Right atrium auricular region (tissue), 2 donors: ENCODE measurements at regions not wholly inside any gene's neighbourhood (a gene's known extent, or its start where the extent isn't known, plus 50 kb on each side); places are given as distances from the start of the nearest gene placed in this dataset.
A peak's percentile ranks its signal among the peaks of the same experiment; 100 is the strongest.

Source experiments
- DNase-seq: peaks from one replicate; pipeline ENCODE4 v3.0.0-alpha.2; 2019; ENCODE audit warnings: low spot score
- H3K27ac ChIP-seq, 2 donors: fragments of 200-600 bp; sonication (generic); 1 replicate in 1 of 2; 2 replicates in 1 of 2; pipeline ENCODE4 v1.5.1; 2016 to 2019
- H3K27me3 ChIP-seq, 2 donors: fragments of 200-600 bp; sonication (generic); one replicate each; pipeline versions ENCODE4 v1.5.1 to v1.6.0; 2017 to 2019
- H3K36me3 ChIP-seq: fragments of 200-600 bp; sonication (generic); one replicate; pipeline ENCODE4 v1.5.1; 2016
- H3K4me1 ChIP-seq, 2 donors: fragments of 200-600 bp; sonication (generic); one replicate each; pipeline versions ENCODE4 v1.5.1 to v1.6.0; 2017 to 2019
- H3K4me3 ChIP-seq, 2 donors: fragments of 200-600 bp; sonication (generic); 1 replicate in 1 of 2; 2 replicates in 1 of 2; pipeline ENCODE4 v1.5.1; 2017 to 2019; ENCODE audit warnings: mild to moderate bottlenecking in 1 of 2, moderate library complexity in 1 of 2
- H3K9me3 ChIP-seq, 2 donors: fragments of 200-600 bp; sonication (generic); one replicate each; pipeline ENCODE4 v1.5.1; 2019
- TF ChIP-seq, protein P1 (sequence below), 2 donors: fragments of 200-600 bp; sonication (generic); IDR thresholded peaks; one replicate each; pipeline ENCODE4 v1.5.1; 2019; ENCODE audit warnings: antibody characterized with exemption in 2 of 2

DNA sequence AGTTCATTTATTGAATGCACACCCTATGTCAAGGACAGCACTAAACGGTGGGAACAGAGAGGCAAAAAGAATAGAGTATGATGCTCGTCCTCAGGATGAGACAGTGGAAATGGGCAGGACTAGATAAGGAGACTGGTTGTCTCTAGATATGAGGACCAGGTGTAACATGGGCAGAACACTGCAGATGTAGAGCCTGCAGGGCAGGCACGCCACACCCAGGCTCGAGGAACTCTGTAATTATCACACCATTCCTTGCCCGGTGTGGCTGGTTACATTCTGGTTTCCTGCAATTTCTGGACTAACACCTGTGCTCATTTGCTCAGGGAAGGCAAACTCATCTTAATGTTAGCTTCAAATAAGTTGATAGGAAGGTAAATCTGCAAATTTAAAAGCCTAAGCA lies 334.4 kb downstream of the DHX15 start:
- Histone ChIP-seq H3K36me3 (no peaks in the 10 kb centered on the region), H3K4me1 (peaks cover 0 to 36% of the 10 kb centered on the region in 2 donors), H3K27ac (peak overlapping the region; percentile 84 to 87), H3K27me3 (no peaks in the 10 kb centered on the region), H3K9me3 (no peaks in the 10 kb centered on the region), H3K4me3 (no peak overlapping the region)
- DNase-seq: no peak
- TF ChIP-seq, protein P1, sequence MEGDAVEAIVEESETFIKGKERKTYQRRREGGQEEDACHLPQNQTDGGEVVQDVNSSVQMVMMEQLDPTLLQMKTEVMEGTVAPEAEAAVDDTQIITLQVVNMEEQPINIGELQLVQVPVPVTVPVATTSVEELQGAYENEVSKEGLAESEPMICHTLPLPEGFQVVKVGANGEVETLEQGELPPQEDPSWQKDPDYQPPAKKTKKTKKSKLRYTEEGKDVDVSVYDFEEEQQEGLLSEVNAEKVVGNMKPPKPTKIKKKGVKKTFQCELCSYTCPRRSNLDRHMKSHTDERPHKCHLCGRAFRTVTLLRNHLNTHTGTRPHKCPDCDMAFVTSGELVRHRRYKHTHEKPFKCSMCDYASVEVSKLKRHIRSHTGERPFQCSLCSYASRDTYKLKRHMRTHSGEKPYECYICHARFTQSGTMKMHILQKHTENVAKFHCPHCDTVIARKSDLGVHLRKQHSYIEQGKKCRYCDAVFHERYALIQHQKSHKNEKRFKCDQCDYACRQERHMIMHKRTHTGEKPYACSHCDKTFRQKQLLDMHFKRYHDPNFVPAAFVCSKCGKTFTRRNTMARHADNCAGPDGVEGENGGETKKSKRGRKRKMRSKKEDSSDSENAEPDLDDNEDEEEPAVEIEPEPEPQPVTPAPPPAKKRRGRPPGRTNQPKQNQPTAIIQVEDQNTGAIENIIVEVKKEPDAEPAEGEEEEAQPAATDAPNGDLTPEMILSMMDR (IDR thresholded peaks at IDR 0.05): no peak

DNA sequence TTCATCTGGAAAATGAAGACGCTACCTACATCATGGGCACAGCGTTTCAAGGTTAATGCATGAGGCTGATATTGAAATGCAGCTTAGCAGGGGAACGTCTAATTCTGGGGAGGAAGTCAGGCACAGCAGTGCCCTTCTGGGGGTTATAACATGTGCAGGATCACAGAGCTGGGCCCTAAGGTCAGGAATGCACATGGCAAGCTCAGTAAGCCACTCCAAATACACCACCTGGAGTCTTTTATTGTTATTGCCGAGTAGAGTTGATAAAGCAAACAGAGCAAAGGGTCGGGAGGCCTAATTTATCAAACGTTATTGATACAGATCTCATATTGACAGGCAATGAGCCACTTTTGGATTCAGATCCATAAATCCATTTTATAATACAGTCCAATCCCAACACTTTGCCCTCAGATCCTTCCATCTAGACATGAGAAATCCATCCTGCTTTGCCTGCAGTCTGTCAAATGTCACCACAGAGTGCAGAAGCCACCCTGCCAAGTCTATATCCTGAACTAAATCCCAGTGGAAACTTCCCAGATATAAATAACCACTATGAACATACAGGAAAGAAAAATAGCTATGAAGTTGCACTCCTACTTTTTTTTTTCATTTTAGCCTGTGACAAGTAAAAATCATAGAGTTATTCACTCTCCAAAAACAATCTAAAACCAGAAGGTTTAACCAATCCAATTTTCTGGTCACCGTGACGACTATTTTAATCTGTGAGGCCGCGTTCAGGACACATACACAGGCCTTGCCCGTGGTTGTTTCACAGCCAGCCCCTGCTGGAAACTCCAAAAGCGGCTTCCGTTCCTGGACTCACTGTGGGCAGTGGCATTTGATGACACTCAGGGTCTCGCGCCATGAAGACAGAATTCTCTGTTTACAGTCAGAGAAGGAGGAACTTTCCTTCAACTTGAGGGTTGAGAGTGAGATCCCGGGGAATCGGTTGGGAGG lies 335.4 kb downstream of the DHX15 start:
- Histone ChIP-seq H3K36me3 (no peaks in the 10 kb centered on the region), H3K27me3 (no peaks in the 10 kb centered on the region), H3K4me1 (peaks cover 0 to 43% of the 10 kb centered on the region in 2 donors), H3K27ac (peak overlapping the region; percentile 84 to 87), H3K4me3 (no peak overlapping the region), H3K9me3 (no peaks in the 10 kb centered on the region)
- TF ChIP-seq, protein P1 (IDR thresholded peaks at IDR 0.05): no peak
- DNase-seq: no peak

DNA sequence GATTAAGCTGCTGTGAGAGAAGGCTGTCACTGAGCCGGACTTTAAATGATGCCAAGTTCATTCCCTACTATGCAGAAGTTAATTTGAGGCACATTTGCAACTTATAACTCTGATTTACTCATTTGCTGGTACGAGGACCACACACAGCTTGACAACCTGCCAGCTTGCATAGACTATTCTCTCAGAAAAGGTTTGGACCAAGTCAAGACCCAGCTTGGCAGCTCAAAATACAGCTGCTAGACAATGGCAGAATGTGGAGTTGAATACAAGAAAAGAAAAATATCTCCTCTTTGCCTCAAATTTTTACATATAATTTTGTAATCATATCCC lies 338.9 kb downstream of the DHX15 start:
- Histone ChIP-seq H3K27ac (peak overlapping the region; percentile 84 to 87), H3K27me3 (no peaks in the 10 kb centered on the region), H3K4me3 (no peak overlapping the region), H3K4me1 (peaks cover 0 to 43% of the 10 kb centered on the region in 2 donors), H3K9me3 (no peaks in the 10 kb centered on the region), H3K36me3 (no peaks in the 10 kb centered on the region)
- no peak for DNase-seq
- TF ChIP-seq, protein P1 (IDR thresholded peaks at IDR 0.05): no peak

DNA sequence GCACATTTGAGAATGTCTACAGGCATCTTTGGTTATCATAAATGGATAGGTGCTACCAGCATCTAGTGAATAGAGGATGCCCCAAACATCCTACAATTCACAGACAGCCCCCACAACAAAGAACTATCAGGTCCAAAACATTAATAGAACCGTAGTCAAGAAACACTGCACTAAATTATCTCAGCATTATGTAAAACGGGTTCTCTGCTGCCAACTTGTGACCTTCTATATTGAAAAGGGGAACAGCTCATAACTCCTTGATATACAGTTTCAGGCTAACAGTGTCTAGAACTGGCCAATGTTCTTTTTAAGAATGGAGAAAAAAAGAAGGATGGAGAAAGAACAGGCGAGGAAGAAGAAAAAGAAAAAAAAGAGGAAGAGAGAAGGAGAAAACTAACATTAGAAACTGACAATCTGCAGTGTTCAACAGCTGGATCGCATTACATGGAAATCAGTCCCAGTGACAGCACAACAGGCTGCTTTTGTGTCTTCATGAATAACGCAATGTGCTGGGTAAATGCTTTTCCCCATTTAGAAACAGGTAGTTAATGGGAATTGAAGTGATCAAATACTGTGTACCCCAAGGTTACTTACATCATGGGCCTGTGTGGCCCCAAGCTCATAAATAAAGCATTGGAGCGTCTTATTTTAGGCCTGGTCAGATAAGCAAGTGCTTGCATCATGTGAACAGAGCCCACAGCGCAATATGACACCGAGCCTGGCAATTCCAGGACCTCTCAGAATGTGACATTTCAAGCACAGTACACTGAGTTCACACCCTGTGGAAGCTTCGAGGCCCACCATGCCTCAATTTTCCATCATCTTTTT lies 339.5 kb downstream of the DHX15 start:
- H3K27ac ChIP-seq: peak overlapping the region; percentile 84 to 87
- H3K4me1 ChIP-seq: peaks cover 0 to 41% of the 10 kb centered on the region in 2 donors
- no peaks in the 10 kb centered on the region for H3K27me3 ChIP-seq
- H3K4me3 ChIP-seq: no peak overlapping the region
- H3K36me3 ChIP-seq: no peaks in the 10 kb centered on the region
- peak; percentile 80 for DNase-seq
- TF ChIP-seq, protein P1 (IDR thresholded peaks at IDR 0.05): no peak
- H3K9me3 ChIP-seq: no peaks in the 10 kb centered on the region

DNA sequence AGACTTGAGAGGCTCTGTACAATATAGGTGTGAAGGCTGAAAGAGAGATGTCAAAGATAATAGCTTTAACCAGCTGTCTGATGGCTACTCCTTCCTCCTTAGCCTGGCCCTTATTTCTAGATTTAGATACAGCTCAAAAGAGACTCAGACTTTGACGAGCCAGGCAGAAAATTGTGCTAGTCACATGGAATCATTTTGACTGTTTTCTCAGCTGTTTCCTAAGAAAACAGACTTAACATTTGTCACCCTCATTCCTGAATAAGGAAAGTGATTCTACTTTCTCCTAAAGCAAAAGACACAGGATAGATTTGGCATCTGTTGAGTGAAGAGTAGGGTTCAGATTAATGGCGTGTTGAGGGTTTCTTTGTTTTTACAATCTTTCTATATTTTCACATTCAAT lies 340.7 kb downstream of the DHX15 start:
- no peaks in the 10 kb centered on the region for H3K36me3 ChIP-seq
- H3K27ac ChIP-seq: peak overlapping the region; percentile 84 to 87
- H3K4me3 ChIP-seq: no peak overlapping the region
- TF ChIP-seq, protein P1 (IDR thresholded peaks at IDR 0.05): no peak
- no peaks in the 10 kb centered on the region for H3K9me3 ChIP-seq
- H3K27me3 ChIP-seq: no peaks in the 10 kb centered on the region
- no peak for DNase-seq
- peaks cover 0 to 28% of the 10 kb centered on the region in 2 donors for H3K4me1 ChIP-seq
